Mesothelial cell of epicardium (in vitro differentiated cells): ENCODE measurements at regions not wholly inside any gene's neighbourhood (a gene's known extent, or its start where the extent isn't known, plus 50 kb on each side); places are given as distances from the start of the nearest gene placed in this dataset.
A peak's percentile ranks its signal among the peaks of the same experiment; 100 is the strongest.

ENCODE experiments used
- DNase-seq, 2 experiments: peaks; one replicate each; pipeline ENCODE4 v3.0.0; 2021; ENCODE audit warnings: low spot score in 2 of 2; ENCODE audit not compliant: unreplicated experiment in 2 of 2
- H3K27ac Mint-ChIP-seq: 2 replicates; pipeline ENCODE4 v1.8.0; 2021; ENCODE audit warnings: mixed read lengths
- H3K27me3 Mint-ChIP-seq: 2 replicates; pipeline ENCODE4 v1.8.0; 2021; ENCODE audit warnings: low read depth, mixed read lengths
- H3K36me3 Mint-ChIP-seq: 2 replicates; pipeline ENCODE4 v1.8.0; 2021; ENCODE audit warnings: mixed read lengths
- H3K4me1 Mint-ChIP-seq: 2 replicates; pipeline ENCODE4 v1.8.0; 2021; ENCODE audit warnings: mixed read lengths
- H3K4me3 Mint-ChIP-seq: 2 replicates; pipeline ENCODE4 v1.8.0; 2021; ENCODE audit warnings: mild to moderate bottlenecking, moderate library complexity, mixed read lengths
- H3K9me3 Mint-ChIP-seq: 2 replicates; pipeline ENCODE4 v1.8.0; 2021; ENCODE audit warnings: mixed read lengths
- CTCF ChIP-seq: fragments of 200-600 bp; sonication (generic); IDR thresholded peaks from one replicate; pipeline ENCODE4 v1.5.0; 2021; ENCODE audit warnings: antibody characterized with exemption; ENCODE audit not compliant: unreplicated experiment

GRCh38 chr4:138943893-138944292, 71.7 kb upstream of the NOCT start:
- Mint-ChIP-seq H3K4me1 (peaks cover 2% of the 10 kb centered on the region), H3K27ac (no peak overlapping the region), H3K4me3 (no peak overlapping the region), H3K27me3 (peaks cover 2% of the 10 kb centered on the region), H3K36me3 (no peaks in the 10 kb centered on the region), H3K9me3 (no peaks in the 10 kb centered on the region)
- no peak for DNase-seq
- no peak for TF ChIP-seq CTCF

GRCh38 chr4:138941037-138941436, 74.5 kb upstream of the NOCT start:
- no peak overlapping the region for H3K27ac Mint-ChIP-seq
- H3K27me3 Mint-ChIP-seq, result peaks cover 2% of the 10 kb centered on the region
- no peak for TF ChIP-seq CTCF
- H3K36me3 Mint-ChIP-seq, result no peaks in the 10 kb centered on the region
- no peak for DNase-seq
- no peaks in the 10 kb centered on the region for H3K9me3 Mint-ChIP-seq
- H3K4me1 Mint-ChIP-seq, result peaks cover 18% of the 10 kb centered on the region
- H3K4me3 Mint-ChIP-seq, result no peak overlapping the region

- no peak overlapping the region for H3K4me3 Mint-ChIP-seq
- peaks cover 26% of the 10 kb centered on the region for H3K4me1 Mint-ChIP-seq
- no peak for TF ChIP-seq CTCF
- DNase-seq, result no peak
- peaks cover 2% of the 10 kb centered on the region for H3K27me3 Mint-ChIP-seq
- H3K9me3 Mint-ChIP-seq, result no peaks in the 10 kb centered on the region
- H3K36me3 Mint-ChIP-seq, result no peaks in the 10 kb centered on the region
- H3K27ac Mint-ChIP-seq, result no peak overlapping the region
These were observed 75.6 kb upstream of the NOCT start for GRCh38 chr4:138939960-138940359.

GRCh38 chr4:138938366-138938690, 77.3 kb upstream of the NOCT start:
- Mint-ChIP-seq H3K4me3 (no peak overlapping the region), H3K27ac (no peak overlapping the region), H3K36me3 (no peaks in the 10 kb centered on the region), H3K4me1 (peaks cover 29% of the 10 kb centered on the region), H3K9me3 (no peaks in the 10 kb centered on the region), H3K27me3 (peaks cover 2% of the 10 kb centered on the region)
- peak; percentile 16 for TF ChIP-seq CTCF
- no peak for DNase-seq

- no peaks in the 10 kb centered on the region for H3K27me3 Mint-ChIP-seq
- no peak overlapping the region for H3K27ac Mint-ChIP-seq
- H3K36me3 Mint-ChIP-seq, result no peaks in the 10 kb centered on the region
- no peak overlapping the region for H3K4me3 Mint-ChIP-seq
- H3K9me3 Mint-ChIP-seq, result no peaks in the 10 kb centered on the region
- TF ChIP-seq CTCF, result no peak
- no peak for DNase-seq
- peaks cover 29% of the 10 kb centered on the region for H3K4me1 Mint-ChIP-seq
These were observed 80.3 kb upstream of the NOCT start for GRCh38 chr4:138935135-138935807.

GRCh38 chr4:138927072-138927471, 88.5 kb upstream of the NOCT start:
- no peak for TF ChIP-seq CTCF
- H3K9me3 Mint-ChIP-seq, result peaks cover 11% of the 10 kb centered on the region
- no peaks in the 10 kb centered on the region for H3K36me3 Mint-ChIP-seq
- no peak for DNase-seq
- H3K4me3 Mint-ChIP-seq, result no peak overlapping the region
- no peaks in the 10 kb centered on the region for H3K27me3 Mint-ChIP-seq
- H3K27ac Mint-ChIP-seq, result no peak overlapping the region
- H3K4me1 Mint-ChIP-seq, result no peaks in the 10 kb centered on the region
